Fibroblast of lung (primary cell): ENCODE measurements at regions not wholly inside any gene's neighbourhood (a gene's known extent, or its start where the extent isn't known, plus 50 kb on each side); places are given as distances from the start of the nearest gene placed in this dataset.

Experiments used
- DNase-seq, 2 donors: peaks; one replicate each; pipeline versions ENCODE4 v3.0.0 to v3.0.0-alpha.2; 2010; ENCODE audit warnings: low read depth in 2 of 2
- H2AFZ ChIP-seq: 2 replicates; pipeline ENCODE4 v1.5.1; 2012; ENCODE audit warnings: low read length, control low read depth, inconsistent platforms
- H3K27ac ChIP-seq: 2 replicates; pipeline ENCODE4 v1.5.1; 2011; ENCODE audit warnings: low read length, control low read depth; ENCODE audit not compliant: insufficient read depth
- H3K27me3 ChIP-seq: 2 replicates; pipeline ENCODE4 v1.5.1; 2011; ENCODE audit warnings: mild to moderate bottlenecking, low read length; ENCODE audit not compliant: control insufficient read depth, insufficient read depth
- H3K36me3 ChIP-seq: 2 replicates; pipeline ENCODE4 v1.5.1; 2011; ENCODE audit warnings: low read length; ENCODE audit not compliant: control insufficient read depth, insufficient read depth
- H3K4me1 ChIP-seq: 2 replicates; pipeline ENCODE4 v1.5.1; 2011; ENCODE audit warnings: low read length; ENCODE audit not compliant: control insufficient read depth, insufficient read depth; ENCODE audit errors: extremely low read depth
- H3K4me2 ChIP-seq: 2 replicates; pipeline ENCODE4 v1.5.1; 2011; ENCODE audit warnings: low read length, control low read depth; ENCODE audit not compliant: insufficient read depth; ENCODE audit errors: extremely low read depth
- H3K4me3 ChIP-seq, 4 experiments: fragments of 200-600 bp in 1 of 4; sonication (generic) in 1 of 4; replicated peaks in 1 of 4; 2 replicates each; pipeline ENCODE4 v1.5.1; 2011 to 2016; ENCODE audit warnings: low read length in 4 of 4, low read depth in 3 of 4, mild to moderate bottlenecking in 3 of 4, control low read depth in 2 of 4, inconsistent platforms in 1 of 4, mixed read lengths in 1 of 4; ENCODE audit not compliant: insufficient read depth in 1 of 4; ENCODE audit errors: control extremely low read depth in 1 of 4
- H3K79me2 ChIP-seq: 2 replicates; pipeline ENCODE4 v1.5.1; 2012; ENCODE audit warnings: mild to moderate bottlenecking, low read length, inconsistent platforms; ENCODE audit not compliant: control insufficient read depth, insufficient read depth
- H3K9ac ChIP-seq: 2 replicates; pipeline ENCODE4 v1.5.1; 2011; ENCODE audit warnings: mild to moderate bottlenecking, low read length, control low read depth; ENCODE audit not compliant: insufficient read depth
- H3K9me3 ChIP-seq: 2 replicates; pipeline ENCODE4 v1.5.1; 2012; ENCODE audit warnings: low read depth, low read length; ENCODE audit not compliant: control insufficient read depth, insufficient read depth
- H4K20me1 ChIP-seq: 2 replicates; pipeline ENCODE4 v1.5.1; 2011; ENCODE audit warnings: low read length; ENCODE audit not compliant: control insufficient read depth, insufficient read depth; ENCODE audit errors: extremely low read depth
- CTCF ChIP-seq, 2 donors: IDR thresholded peaks in 1 of 2; conservative IDR thresholded peaks in 1 of 2; 1 replicate in 1 of 2; 2 replicates in 1 of 2; pipeline ENCODE4 v1.5.1; 2011 to 2012; ENCODE audit warnings: low read length in 2 of 2, control low read depth in 1 of 2, inconsistent platforms in 1 of 2, low read depth in 1 of 2, mild to moderate bottlenecking in 1 of 2
- EZH2 ChIP-seq: IDR thresholded peaks from 2 replicates; pipeline ENCODE4 v1.5.1; 2012; ENCODE audit warnings: low read length, control low read depth, mild to moderate bottlenecking; ENCODE audit errors: missing control alignments

GRCh38 chr13:65768545-65768944 lies 1461.6 kb downstream of the PCDH9 start:
- peaks cover 2% of the 10 kb centered on the region for H4K20me1 ChIP-seq
- no peak overlapping the region for H3K27ac ChIP-seq
- no peak overlapping the region for H3K9ac ChIP-seq
- no peaks in the 10 kb centered on the region for H3K4me1 ChIP-seq
- no peaks in the 10 kb centered on the region for H3K9me3 ChIP-seq
- H3K27me3 ChIP-seq = no peaks in the 10 kb centered on the region
- no peak overlapping the region for H3K4me2 ChIP-seq
- no peaks in the 10 kb centered on the region for H3K36me3 ChIP-seq
- no peaks in the 10 kb centered on the region for H3K79me2 ChIP-seq
- H2AFZ ChIP-seq = no peak overlapping the region
- no peak for DNase-seq
- no peak overlapping the region for H3K4me3 ChIP-seq
- no peak for TF ChIP-seq CTCF (conservative IDR thresholded peaks at IDR 0.05 in 1 of 2, IDR thresholded peaks at IDR 0.05 in 1 of 2; ENCODE audit: low read depth in 1 of 2, low read length in 2 of 2)
- no peak for TF ChIP-seq EZH2

GRCh38 chr13:65763811-65764210 lies 1466.3 kb downstream of the PCDH9 start:
- no peak for DNase-seq
- TF ChIP-seq EZH2 = no peak
- TF ChIP-seq CTCF (conservative IDR thresholded peaks at IDR 0.05 in 1 of 2, IDR thresholded peaks at IDR 0.05 in 1 of 2; ENCODE audit: low read depth in 1 of 2, low read length in 2 of 2) = no peak
- peaks cover 2% of the 10 kb centered on the region for H4K20me1 ChIP-seq

GRCh38 chr13:65762012-65762411 lies 1468.1 kb downstream of the PCDH9 start:
- Histone ChIP-seq H4K20me1 (no peaks in the 10 kb centered on the region), H3K27ac (no peak overlapping the region), H3K79me2 (no peaks in the 10 kb centered on the region), H3K4me1 (no peaks in the 10 kb centered on the region), H3K4me2 (no peak overlapping the region), H3K9ac (no peak overlapping the region), H2AFZ (no peak overlapping the region), H3K36me3 (no peaks in the 10 kb centered on the region), H3K27me3 (no peaks in the 10 kb centered on the region), H3K4me3 (no peak overlapping the region), H3K9me3 (no peaks in the 10 kb centered on the region)
- TF ChIP-seq CTCF (conservative IDR thresholded peaks at IDR 0.05 in 1 of 2, IDR thresholded peaks at IDR 0.05 in 1 of 2; ENCODE audit: low read depth in 1 of 2, low read length in 2 of 2) (no peak), EZH2 (no peak)
- DNase-seq = no peak

More at GRCh38 chr13:65763811-65764210, 1466.3 kb downstream of the PCDH9 start:
- H3K79me2 ChIP-seq = no peaks in the 10 kb centered on the region
- H2AFZ ChIP-seq = no peak overlapping the region
- H3K27ac ChIP-seq = no peak overlapping the region
- no peak overlapping the region for H3K9ac ChIP-seq
- no peak overlapping the region for H3K4me3 ChIP-seq
- no peaks in the 10 kb centered on the region for H3K4me1 ChIP-seq
- no peaks in the 10 kb centered on the region for H3K9me3 ChIP-seq
- no peaks in the 10 kb centered on the region for H3K27me3 ChIP-seq
- H3K36me3 ChIP-seq = no peaks in the 10 kb centered on the region
- no peak overlapping the region for H3K4me2 ChIP-seq
